ENCODE measurements at regions not wholly inside any gene's neighbourhood (a gene's known extent, or its start where the extent isn't known, plus 50 kb on each side); places are given as distances from the start of the nearest gene placed in this dataset.

- Histone ChIP-seq H2AFZ (ENCODE audit: low read depth, low read length, poor library complexity, severe bottlenecking) (no peak overlapping the region), H3K4me3 (replicated peaks in 1 of 2; ENCODE audit: low read depth in 1 of 2, low read length in 2 of 2) (no peak overlapping the region), H4K20me1 (ENCODE audit: insufficient read depth) (no peaks in the 10 kb centered on the region), H3K79me2 (ENCODE audit: insufficient read depth, low read length) (no peaks in the 10 kb centered on the region), H3K27ac (ENCODE audit: low read depth, low read length) (no peak overlapping the region), H3K4me1 (ENCODE audit: control insufficient read depth in 1 of 2, insufficient read depth in 2 of 2, low read length in 2 of 2) (no peaks in the 10 kb centered on the region), H3K9ac (ENCODE audit: low read length) (no peak overlapping the region), H3K36me3 (ENCODE audit: control insufficient read depth in 1 of 2, insufficient read depth in 2 of 2, low read length in 2 of 2) (no peaks in the 10 kb centered on the region), H3K9me3 (ENCODE audit: control insufficient read depth in 1 of 2, insufficient read depth in 1 of 2, low read depth in 1 of 2, low read length in 2 of 2) (peaks cover 13 to 21% of the 10 kb centered on the region in 2 experiments; a peak in 3 of 4 replicates), H3K4me2 (ENCODE audit: low read length) (no peak overlapping the region), H3K27me3 (ENCODE audit: insufficient read depth, low read length) (no peaks in the 10 kb centered on the region), H3K9me2 (ENCODE audit: insufficient read depth) (no peaks in the 10 kb centered on the region)
- RAD21 ChIA-PET (ENCODE audit: low non-redundant PET in 1 of 2, low total read pairs in 2 of 2, uncharacterized antibody in 2 of 2, unreplicated experiment in 2 of 2), result no interaction called here
- no peak for DNase-seq (ENCODE audit: low read depth, low spot score)
- no peak for ATAC-seq
- TF ChIP-seq ELF1 (IDR thresholded peaks at IDR 0.05; ENCODE audit: borderline replicate concordance, low read depth), result no peak
- no peak for TF ChIP-seq CTCF (IDR thresholded peaks at IDR 0.05 in 2 of 3, conservative IDR thresholded peaks at IDR 0.05 in 1 of 3; ENCODE audit: borderline replicate concordance in 1 of 3, insufficient read depth in 1 of 3, low read depth in 2 of 3, low read length in 2 of 3)
- no peak for TF ChIP-seq ATF3 (IDR thresholded peaks at IDR 0.05)
- no peak for TF ChIP-seq EZH2 (IDR thresholded peaks at IDR 0.05)
- no peak for TF ChIP-seq EGR1 (IDR thresholded peaks at IDR 0.05; ENCODE audit: low read depth)
- no peak for TF ChIP-seq EZH2phosphoT487 (IDR thresholded peaks at IDR 0.05; ENCODE audit: borderline replicate concordance)
- TF ChIP-seq MAX (IDR thresholded peaks at IDR 0.05), result no peak
- TF ChIP-seq POLR2A (IDR thresholded peaks at IDR 0.05; ENCODE audit: borderline replicate concordance, extremely low read depth, insufficient read depth, insufficient read length), result no peak
- no peak for TF ChIP-seq ZBTB33 (IDR thresholded peaks at IDR 0.05; ENCODE audit: extremely low read depth, insufficient replicate concordance, low read length)
- no peak for TF ChIP-seq RAD21 (IDR thresholded peaks at IDR 0.05; ENCODE audit: low read depth)
- TF ChIP-seq YY1 (IDR thresholded peaks at IDR 0.05; ENCODE audit: extremely low read depth, insufficient replicate concordance, low read depth, low read length), result no peak
- TF ChIP-seq TCF7L2 (IDR thresholded peaks at IDR 0.05; ENCODE audit: borderline replicate concordance, extremely low read depth, insufficient read depth, insufficient read length), result no peak
- TF ChIP-seq CBX3 (IDR thresholded peaks at IDR 0.05; ENCODE audit: low read depth), result no peak
- TF ChIP-seq JUND (IDR thresholded peaks at IDR 0.05), result no peak
- no peak for TF ChIP-seq ZFX (IDR thresholded peaks at IDR 0.05)
- no peak for TF ChIP-seq CEBPB (IDR thresholded peaks at IDR 0.05; ENCODE audit: low read depth)
- no peak for TF ChIP-seq SP1 (IDR thresholded peaks at IDR 0.05; ENCODE audit: low read depth)
- no peak for TF ChIP-seq REST (IDR thresholded peaks at IDR 0.05; ENCODE audit: low read depth)
- CTCF ChIA-PET, result no interaction called here
- BruUV-seq (replicated peaks), result no TSS peak
- POLR2A ChIA-PET, result no interaction called here
- intact Hi-C loops (cut with micrococcal nuclease), result no loop called here
Measured at GRCh38 chr5:12354686-12355085, 450.4 kb upstream of the CTNND2 start.

Measured in HCT116 (cell line).